Stimulated activated CD4-positive, alpha-beta T cell treated with anti-CD3 and anti-CD28 coated beads, TNF-alpha, amount 100 ng/mL, for 24 hours (primary cell): ENCODE measurements at regions not wholly inside any gene's neighbourhood (a gene's known extent, or its start where the extent isn't known, plus 50 kb on each side); places are given as distances from the start of the nearest gene placed in this dataset.
"Not testable (repeated sequence)": the region's sequence is repeated elsewhere in the genome, so short reads cannot be mapped to it uniquely, and the experiment has no call there.

ENCODE experiments used
- DNase-seq, 3 experiments: peaks; one replicate each; pipeline ENCODE4 v3.0.0-alpha.2; 2020; ENCODE audit warnings: low read depth in 3 of 3

DNA sequence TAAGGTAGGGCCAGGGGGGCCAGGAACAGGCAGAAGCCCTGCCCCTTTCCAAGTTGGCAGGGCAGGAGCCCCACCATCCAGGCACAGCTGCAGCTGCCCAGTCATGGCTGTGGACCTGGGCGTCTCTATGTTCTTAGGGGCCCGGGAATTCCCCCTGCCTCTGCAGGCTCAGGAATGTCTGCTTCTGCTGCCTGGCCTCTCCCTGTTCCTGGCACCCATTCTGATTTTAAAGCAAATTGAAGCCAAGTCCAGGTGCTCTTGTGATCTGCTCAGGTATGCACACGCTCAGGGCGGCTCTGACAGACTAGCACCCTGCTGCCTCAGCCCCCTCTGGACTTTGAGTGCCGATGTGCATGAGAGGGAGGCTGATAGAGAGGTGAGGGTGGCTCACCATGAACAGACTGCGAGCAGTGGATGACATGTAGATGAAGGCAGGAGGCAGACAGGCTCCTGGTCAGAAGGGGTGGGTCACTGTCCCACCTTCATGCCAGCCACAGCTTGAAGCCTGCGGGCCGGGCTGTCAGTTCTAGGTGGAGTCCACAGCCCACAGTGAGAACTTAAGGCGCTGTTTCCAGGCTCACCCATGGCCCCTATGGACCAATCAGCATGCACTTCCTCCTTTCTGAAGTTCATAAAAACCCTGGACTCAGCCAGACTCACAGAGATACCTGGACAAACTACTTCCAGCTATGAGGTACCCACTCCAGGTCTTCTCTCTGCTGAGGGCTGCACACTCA, 747.8 kb upstream of the GBE1 start:
- no peak for DNase-seq

- DNase-seq = no peak
Measured at GRCh38 chr3:82506204-82506603, 744.8 kb upstream of the GBE1 start.

DNA sequence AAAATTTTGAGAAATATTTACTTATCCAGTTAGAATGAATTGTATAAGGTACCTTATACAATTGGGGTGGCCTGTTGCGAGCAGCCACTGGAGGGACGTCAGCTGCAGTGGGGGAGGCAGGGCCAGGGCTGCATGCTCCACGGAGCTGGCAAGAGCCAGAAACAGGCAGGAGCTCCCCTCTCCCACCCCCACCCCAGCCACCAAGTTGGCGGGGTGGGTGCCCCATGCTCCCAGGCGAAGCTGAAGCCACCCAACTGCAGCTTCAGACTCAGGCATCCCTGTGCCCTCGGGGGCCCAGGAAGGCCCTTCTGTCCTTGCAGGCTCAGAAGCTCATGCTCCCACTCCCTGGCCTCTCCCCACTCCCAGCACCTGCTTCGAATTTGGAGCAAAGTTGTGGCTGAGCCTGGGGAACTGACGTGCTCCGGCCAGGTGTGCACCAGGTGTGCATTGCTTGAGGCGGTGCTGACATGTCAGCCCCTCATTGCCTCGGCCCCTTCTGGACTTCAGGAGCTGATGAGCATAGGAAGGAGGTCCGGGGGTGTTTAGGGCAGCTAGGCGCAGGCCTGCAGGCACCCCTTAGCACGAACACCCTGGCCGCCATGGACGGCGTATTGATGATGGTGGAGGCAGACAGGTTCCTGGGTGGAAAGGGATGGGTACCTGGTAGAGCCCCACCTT, 743.8 kb upstream of the GBE1 start:
- no peak for DNase-seq

- no peak for DNase-seq
Measured at GRCh38 chr3:82498186-82498585, 736.7 kb upstream of the GBE1 start.

DNA sequence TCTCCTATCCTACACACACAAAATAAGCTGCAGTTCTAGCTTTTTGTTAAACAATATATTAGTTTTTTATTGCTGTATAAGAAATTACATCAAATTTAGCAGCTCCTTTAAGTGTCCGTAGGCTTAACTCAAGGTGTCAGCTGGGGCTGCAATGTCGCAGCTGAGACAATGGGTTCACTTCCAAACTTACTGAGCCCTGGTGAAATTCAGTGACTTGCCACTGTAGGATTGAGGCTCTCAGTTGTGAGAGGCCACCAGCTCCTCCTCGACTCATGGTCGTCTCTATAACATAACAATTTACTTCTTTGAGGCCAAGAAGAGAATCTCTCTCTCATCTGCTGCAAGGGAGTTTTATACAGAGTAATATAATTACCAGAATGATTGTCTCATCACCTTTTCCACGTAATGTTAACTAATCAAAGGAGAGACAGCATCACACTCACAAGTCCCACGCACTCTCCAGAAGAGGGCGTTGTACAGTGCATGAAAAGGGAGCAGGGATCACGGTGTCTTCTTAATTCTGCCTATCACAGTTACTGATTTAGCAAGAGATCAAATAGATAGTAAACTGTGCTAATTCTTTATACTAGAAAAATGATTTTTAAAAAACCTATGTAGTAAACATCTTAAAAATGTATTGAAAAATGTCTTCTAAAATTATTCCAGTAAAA, 735.6 kb upstream of the GBE1 start:
- DNase-seq = no peak

GRCh38 chr3:82495655-82496054, 734.2 kb upstream of the GBE1 start:
- DNase-seq = no peak

- DNase-seq = no peak
Measured at GRCh38 chr3:82494977-82495489, 733.6 kb upstream of the GBE1 start.

- DNase-seq = no peak
Measured at GRCh38 chr3:82493858-82494257, 732.4 kb upstream of the GBE1 start.

- no peak for DNase-seq
Measured at GRCh38 chr3:82475306-82475705, 713.9 kb upstream of the GBE1 start.

- no peak for DNase-seq
Measured at GRCh38 chr3:82474711-82475110, 713.3 kb upstream of the GBE1 start.

DNA sequence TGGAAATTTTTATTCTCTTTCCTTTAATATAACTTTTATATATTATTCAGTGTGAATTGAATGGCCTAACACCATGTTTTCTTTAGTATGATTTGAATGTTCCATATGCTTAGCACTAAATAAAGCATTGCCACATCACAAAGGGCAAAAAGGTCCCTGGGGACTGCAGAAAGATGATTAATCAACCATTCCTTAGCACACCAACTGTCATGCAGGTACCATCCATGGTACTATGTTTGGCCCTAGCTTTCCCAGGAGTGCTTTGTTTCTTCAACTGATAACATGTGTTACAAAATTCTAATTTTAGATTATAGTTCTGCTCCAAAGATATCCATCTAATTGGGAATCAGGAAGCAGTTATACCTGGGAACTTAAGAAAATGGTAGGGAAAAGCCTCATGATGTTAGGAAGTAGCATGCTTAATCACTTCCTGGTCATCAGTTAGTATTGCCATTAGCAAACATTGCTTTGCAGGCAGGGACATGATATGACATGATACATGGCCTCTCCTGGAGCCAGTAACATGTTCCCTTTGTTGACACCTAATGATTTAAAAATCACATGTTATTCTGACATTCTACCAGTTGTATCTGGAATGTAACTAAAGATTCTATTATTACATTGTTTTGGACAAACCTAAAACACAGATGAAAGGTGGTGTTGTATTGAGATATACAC, 712.6 kb upstream of the GBE1 start:
- no peak for DNase-seq

- DNase-seq = no peak
Measured at GRCh38 chr3:82467051-82467450, 705.6 kb upstream of the GBE1 start.

GRCh38 chr3:82462977-82463376, 701.5 kb upstream of the GBE1 start:
- no peak for DNase-seq

DNA sequence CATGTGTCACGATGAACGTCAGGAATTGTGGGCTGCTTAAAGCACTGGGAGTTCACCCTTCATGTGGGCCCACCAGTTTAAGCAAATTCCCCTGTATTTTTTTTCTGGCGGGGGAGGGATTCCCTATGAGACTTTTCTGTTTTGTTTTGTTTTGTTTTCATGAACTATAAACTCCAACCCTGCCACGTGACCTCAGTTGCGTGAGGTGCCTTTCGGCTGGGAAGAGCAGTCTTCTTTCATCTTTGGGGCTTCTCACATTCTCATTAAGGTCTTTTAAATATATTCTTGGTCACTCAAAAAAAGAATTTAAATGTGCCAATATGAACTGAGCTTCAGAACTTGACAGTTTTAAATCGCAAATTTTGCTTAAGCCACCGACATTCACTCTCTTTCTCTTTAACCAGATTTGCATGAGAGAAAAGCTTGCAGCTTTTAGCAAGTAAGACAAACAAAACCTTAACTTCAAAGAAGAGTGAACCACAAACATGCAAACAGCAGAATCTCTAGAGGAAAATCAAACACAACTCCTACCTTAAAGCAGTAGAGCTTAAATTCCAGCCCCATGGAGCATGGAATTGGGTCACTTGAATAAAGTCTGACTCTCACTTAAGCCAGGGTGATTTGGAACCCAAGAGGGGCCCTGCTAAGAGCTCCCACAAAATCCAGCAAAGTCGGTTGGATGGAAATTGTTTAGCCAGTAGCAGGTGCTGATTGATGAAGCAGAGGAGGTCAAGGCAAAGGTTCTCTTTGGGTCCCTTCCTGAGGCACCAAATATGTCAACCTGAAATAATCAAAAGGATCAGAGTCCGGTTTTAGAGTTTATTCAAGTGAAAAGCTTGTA, 699.8 kb upstream of the GBE1 start:
- no peak for DNase-seq

DNA sequence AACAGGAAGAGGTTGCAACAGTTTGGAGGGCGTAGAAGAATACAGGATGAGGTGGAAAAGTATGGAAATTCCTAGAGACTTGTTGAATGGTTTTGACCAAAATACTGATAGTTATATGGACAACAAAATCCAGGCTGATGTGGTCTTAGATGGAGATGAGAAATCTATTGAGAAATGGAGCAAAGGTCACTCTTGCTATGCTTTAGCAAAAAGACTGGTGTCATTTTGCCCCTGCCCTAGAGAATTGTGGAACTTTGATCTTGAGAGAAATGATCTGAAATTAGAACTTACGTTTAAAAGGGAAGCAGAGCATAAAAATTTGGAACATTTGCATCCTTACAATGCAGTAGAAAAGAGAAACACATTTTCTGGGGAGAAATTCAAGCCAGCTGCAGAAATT, 686.9 kb upstream of the GBE1 start:
- DNase-seq = no peak

- DNase-seq = not testable (repeated sequence)
Measured at GRCh38 chr3:82428821-82429220, 667.4 kb upstream of the GBE1 start.

- no peak for DNase-seq
Measured at GRCh38 chr3:82424031-82424339, 662.5 kb upstream of the GBE1 start.

DNA sequence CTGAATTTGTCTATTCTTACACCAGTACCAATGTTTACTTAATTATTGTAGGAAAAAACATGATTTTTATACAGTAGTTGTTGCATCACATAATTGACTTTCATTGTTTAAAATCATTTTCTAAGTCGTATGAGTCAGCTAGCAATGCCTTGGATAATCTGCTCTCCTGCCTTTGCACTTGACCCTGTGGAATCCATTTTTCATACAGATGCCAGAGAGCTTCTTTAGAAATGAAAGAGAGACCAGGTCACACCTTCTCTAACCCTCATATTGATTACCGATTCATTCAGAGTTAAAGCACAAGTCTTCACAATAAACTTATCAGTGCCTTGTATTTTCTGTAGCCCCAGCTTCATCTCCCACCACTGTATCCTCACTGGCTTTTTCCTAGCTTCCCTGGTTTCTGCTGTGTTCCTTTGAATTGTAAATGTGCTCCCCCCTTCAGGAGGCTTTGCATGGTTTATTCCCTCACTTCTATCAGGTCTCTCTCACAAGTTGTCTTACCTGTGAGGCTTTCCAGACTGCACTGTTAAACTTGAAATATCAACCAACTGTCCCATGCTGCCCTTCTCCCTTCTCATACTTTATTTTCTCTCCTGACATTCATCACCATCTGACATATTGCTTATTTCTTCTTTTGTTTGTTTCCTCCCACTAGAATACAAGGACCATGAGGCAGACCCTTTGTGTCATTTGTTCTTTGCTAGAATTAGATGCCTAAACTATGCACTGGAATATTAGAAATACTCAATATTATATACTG, 662.0 kb upstream of the GBE1 start:
- no peak for DNase-seq

- DNase-seq = no peak
Measured at GRCh38 chr3:82416830-82417229, 655.4 kb upstream of the GBE1 start.

DNA sequence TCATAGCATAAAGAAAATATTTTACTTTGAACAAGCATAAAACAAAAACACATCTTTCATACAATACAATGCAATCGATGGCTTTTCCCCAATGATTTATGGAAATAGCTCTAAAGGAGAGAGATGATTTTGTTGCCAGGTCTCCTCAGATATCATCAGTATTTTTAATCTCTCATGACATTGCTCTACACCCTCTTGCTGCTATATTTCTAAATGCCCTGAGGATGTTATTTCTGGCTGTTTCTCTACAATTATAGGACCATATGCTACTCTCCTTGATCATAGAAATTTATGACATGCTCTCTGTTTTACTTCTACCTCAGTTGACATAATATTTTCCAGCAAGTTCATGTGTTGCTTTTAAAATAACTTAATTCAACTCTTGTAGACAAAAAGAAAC, 654.9 kb upstream of the GBE1 start:
- DNase-seq = no peak

DNA sequence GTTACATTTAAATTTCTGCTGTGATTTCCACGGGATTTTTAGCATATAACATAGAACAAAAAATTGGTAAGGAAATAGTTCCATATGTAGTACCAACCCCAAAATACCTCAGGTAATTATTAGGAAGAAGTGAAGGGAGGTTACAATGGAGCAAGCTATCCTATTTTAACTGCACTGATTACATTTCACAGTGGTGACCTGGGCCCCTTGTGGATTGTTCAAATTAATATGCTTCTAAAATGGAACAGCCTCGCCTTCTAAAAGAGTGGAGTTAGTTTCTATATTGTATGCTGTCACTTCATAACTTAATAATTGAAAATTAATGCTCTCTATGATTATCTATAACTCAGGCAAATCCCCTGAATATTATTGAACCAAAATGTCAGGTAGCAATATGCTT, 651.7 kb upstream of the GBE1 start:
- no peak for DNase-seq
